ENCODE measurements at regions not wholly inside any gene's neighbourhood (a gene's known extent, or its start where the extent isn't known, plus 50 kb on each side); places are given as distances from the start of the nearest gene placed in this dataset.

GRCh38 chr7:116438267-116438666 is 61.3 kb upstream of the CAV2 start:
- Histone ChIP-seq H3K4me1 (ENCODE audit: control insufficient read depth, insufficient read depth, low read length) (peaks cover 62% of the 10 kb centered on the region), H3K27me3 (replicated peaks; ENCODE audit: control insufficient read depth, insufficient read depth, low read length) (no peaks in the 10 kb centered on the region), H3K4me3 (ENCODE audit: low read length) (no peak overlapping the region), H3K9ac (ENCODE audit: low read length) (no peak overlapping the region), H3K9me3 (ENCODE audit: control insufficient read depth, low read length) (no peaks in the 10 kb centered on the region), H3K36me3 (ENCODE audit: control insufficient read depth, insufficient read depth, low read length, severe bottlenecking) (no peaks in the 10 kb centered on the region)
- DNase-seq (ENCODE audit: low read depth), result no peak

- no peaks in the 10 kb centered on the region for H3K36me3 ChIP-seq (ENCODE audit: control insufficient read depth, insufficient read depth, low read length, severe bottlenecking)
- H3K4me3 ChIP-seq (ENCODE audit: low read length), result no peak overlapping the region
- peaks cover 62% of the 10 kb centered on the region for H3K4me1 ChIP-seq (ENCODE audit: control insufficient read depth, insufficient read depth, low read length)
- H3K9ac ChIP-seq (ENCODE audit: low read length), result peak overlapping the region; percentile 76
- no peak for DNase-seq (ENCODE audit: low read depth)
- H3K9me3 ChIP-seq (ENCODE audit: control insufficient read depth, low read length), result no peaks in the 10 kb centered on the region
- no peaks in the 10 kb centered on the region for H3K27me3 ChIP-seq (replicated peaks; ENCODE audit: control insufficient read depth, insufficient read depth, low read length)
Observed at GRCh38 chr7:116439005-116439404, 60.5 kb upstream of the CAV2 start.

GRCh38 chr7:116439841-116440549 is 59.5 kb upstream of the CAV2 start:
- DNase-seq (ENCODE audit: low read depth), result no peak
- Histone ChIP-seq H3K4me1 (ENCODE audit: control insufficient read depth, insufficient read depth, low read length) (peaks cover 56% of the 10 kb centered on the region), H3K4me3 (ENCODE audit: low read length) (peak overlapping the region; percentile 31), H3K9ac (ENCODE audit: low read length) (peak overlapping the region; percentile 76), H3K27me3 (replicated peaks; ENCODE audit: control insufficient read depth, insufficient read depth, low read length) (no peaks in the 10 kb centered on the region), H3K36me3 (ENCODE audit: control insufficient read depth, insufficient read depth, low read length, severe bottlenecking) (no peaks in the 10 kb centered on the region), H3K9me3 (ENCODE audit: control insufficient read depth, low read length) (no peaks in the 10 kb centered on the region)

GRCh38 chr7:116441534-116441933 is 58.0 kb upstream of the CAV2 start:
- Histone ChIP-seq H3K4me3 (ENCODE audit: low read length) (no peak overlapping the region), H3K9me3 (ENCODE audit: control insufficient read depth, low read length) (no peaks in the 10 kb centered on the region)

GRCh38 chr7:116443101-116443523 is 56.4 kb upstream of the CAV2 start:
- peak; percentile 92 for DNase-seq (ENCODE audit: low read depth)
- Histone ChIP-seq H3K4me1 (ENCODE audit: control insufficient read depth, insufficient read depth, low read length) (peaks cover 67% of the 10 kb centered on the region), H3K4me3 (ENCODE audit: low read length) (no peak overlapping the region), H3K27me3 (replicated peaks; ENCODE audit: control insufficient read depth, insufficient read depth, low read length) (no peaks in the 10 kb centered on the region), H3K9me3 (ENCODE audit: control insufficient read depth, low read length) (no peaks in the 10 kb centered on the region), H3K9ac (ENCODE audit: low read length) (peak overlapping the region; percentile 76), H3K36me3 (ENCODE audit: control insufficient read depth, insufficient read depth, low read length, severe bottlenecking) (no peaks in the 10 kb centered on the region)

More at GRCh38 chr7:116441534-116441933, 58.0 kb upstream of the CAV2 start:
- Histone ChIP-seq H3K9ac (ENCODE audit: low read length) (peak overlapping the region; percentile 76), H3K4me1 (ENCODE audit: control insufficient read depth, insufficient read depth, low read length) (peaks cover 55% of the 10 kb centered on the region), H3K36me3 (ENCODE audit: control insufficient read depth, insufficient read depth, low read length, severe bottlenecking) (no peaks in the 10 kb centered on the region), H3K27me3 (replicated peaks; ENCODE audit: control insufficient read depth, insufficient read depth, low read length) (no peaks in the 10 kb centered on the region)
- DNase-seq (ENCODE audit: low read depth), result peak; percentile 76

- Histone ChIP-seq H3K9ac (ENCODE audit: low read length) (peak overlapping the region; percentile 71), H3K4me3 (ENCODE audit: low read length) (no peak overlapping the region), H3K9me3 (ENCODE audit: control insufficient read depth, low read length) (no peaks in the 10 kb centered on the region), H3K27me3 (replicated peaks; ENCODE audit: control insufficient read depth, insufficient read depth, low read length) (no peaks in the 10 kb centered on the region), H3K4me1 (ENCODE audit: control insufficient read depth, insufficient read depth, low read length) (peaks cover 69% of the 10 kb centered on the region), H3K36me3 (ENCODE audit: control insufficient read depth, insufficient read depth, low read length, severe bottlenecking) (no peaks in the 10 kb centered on the region)
- no peak for DNase-seq (ENCODE audit: low read depth)
Observed at GRCh38 chr7:116443646-116444045, 55.9 kb upstream of the CAV2 start.

GRCh38 chr7:116445447-116446211 is 53.9 kb upstream of the CAV2 start:
- no peak for DNase-seq (ENCODE audit: low read depth)
- H3K9ac ChIP-seq (ENCODE audit: low read length), result no peak overlapping the region
- no peak overlapping the region for H3K4me3 ChIP-seq (ENCODE audit: low read length)
- peaks cover 68% of the 10 kb centered on the region for H3K4me1 ChIP-seq (ENCODE audit: control insufficient read depth, insufficient read depth, low read length)
- H3K9me3 ChIP-seq (ENCODE audit: control insufficient read depth, low read length), result no peaks in the 10 kb centered on the region
- no peaks in the 10 kb centered on the region for H3K36me3 ChIP-seq (ENCODE audit: control insufficient read depth, insufficient read depth, low read length, severe bottlenecking)
- H3K27me3 ChIP-seq (replicated peaks; ENCODE audit: control insufficient read depth, insufficient read depth, low read length), result no peaks in the 10 kb centered on the region

GRCh38 chr7:116446212-116446855 is 53.2 kb upstream of the CAV2 start:
- H3K9me3 ChIP-seq (ENCODE audit: control insufficient read depth, low read length), result no peaks in the 10 kb centered on the region
- H3K27me3 ChIP-seq (replicated peaks; ENCODE audit: control insufficient read depth, insufficient read depth, low read length), result no peaks in the 10 kb centered on the region
- H3K4me3 ChIP-seq (ENCODE audit: low read length), result no peak overlapping the region
- peaks cover 61% of the 10 kb centered on the region for H3K4me1 ChIP-seq (ENCODE audit: control insufficient read depth, insufficient read depth, low read length)
- DNase-seq (ENCODE audit: low read depth), result no peak
- H3K9ac ChIP-seq (ENCODE audit: low read length), result no peak overlapping the region
- no peaks in the 10 kb centered on the region for H3K36me3 ChIP-seq (ENCODE audit: control insufficient read depth, insufficient read depth, low read length, severe bottlenecking)

GRCh38 chr7:116447436-116447835 is 52.1 kb upstream of the CAV2 start:
- H3K9ac ChIP-seq (ENCODE audit: low read length), result peak overlapping the region; percentile 15
- no peak for DNase-seq (ENCODE audit: low read depth)
- H3K36me3 ChIP-seq (ENCODE audit: control insufficient read depth, insufficient read depth, low read length, severe bottlenecking), result no peaks in the 10 kb centered on the region
- no peak overlapping the region for H3K4me3 ChIP-seq (ENCODE audit: low read length)
- H3K4me1 ChIP-seq (ENCODE audit: control insufficient read depth, insufficient read depth, low read length), result peaks cover 50% of the 10 kb centered on the region
- no peaks in the 10 kb centered on the region for H3K9me3 ChIP-seq (ENCODE audit: control insufficient read depth, low read length)
- no peaks in the 10 kb centered on the region for H3K27me3 ChIP-seq (replicated peaks; ENCODE audit: control insufficient read depth, insufficient read depth, low read length)

- H3K9me3 ChIP-seq (ENCODE audit: control insufficient read depth, low read length), result no peaks in the 10 kb centered on the region
- peaks cover 43% of the 10 kb centered on the region for H3K4me1 ChIP-seq (ENCODE audit: control insufficient read depth, insufficient read depth, low read length)
- peak overlapping the region; percentile 13 for H3K9ac ChIP-seq (ENCODE audit: low read length)
- no peak overlapping the region for H3K4me3 ChIP-seq (ENCODE audit: low read length)
- no peaks in the 10 kb centered on the region for H3K27me3 ChIP-seq (replicated peaks; ENCODE audit: control insufficient read depth, insufficient read depth, low read length)
- DNase-seq (ENCODE audit: low read depth), result no peak
- no peaks in the 10 kb centered on the region for H3K36me3 ChIP-seq (ENCODE audit: control insufficient read depth, insufficient read depth, low read length, severe bottlenecking)
Observed at GRCh38 chr7:116447966-116448839, 51.3 kb upstream of the CAV2 start.

Measured in adipocyte (in vitro differentiated cells).